Nephron progenitor cell (in vitro differentiated cells): ENCODE measurements at regions not wholly inside any gene's neighbourhood (a gene's known extent, or its start where the extent isn't known, plus 50 kb on each side); places are given as distances from the start of the nearest gene placed in this dataset.

Experiments used
- DNase-seq: peaks from one replicate; pipeline ENCODE4 v3.0.0; 2021
- H3K27ac Mint-ChIP-seq: 2 replicates; pipeline ENCODE4 v1.8.0; 2021; ENCODE audit warnings: mild to moderate bottlenecking, moderate library complexity, mixed read lengths
- H3K27me3 Mint-ChIP-seq: 2 replicates; pipeline ENCODE4 v1.8.0; 2021; ENCODE audit warnings: mild to moderate bottlenecking, low read depth, mixed read lengths; ENCODE audit not compliant: poor library complexity
- H3K36me3 Mint-ChIP-seq: 2 replicates; pipeline ENCODE4 v1.8.0; 2021; ENCODE audit warnings: low read depth, mixed read lengths
- H3K4me1 Mint-ChIP-seq: 2 replicates; pipeline ENCODE4 v1.8.0; 2021; ENCODE audit warnings: mixed read lengths
- H3K4me3 Mint-ChIP-seq: 2 replicates; pipeline ENCODE4 v1.8.0; 2021; ENCODE audit warnings: mild to moderate bottlenecking, moderate library complexity, mixed read lengths
- H3K9me3 Mint-ChIP-seq: 2 replicates; pipeline ENCODE4 v1.8.0; 2021; ENCODE audit warnings: mild to moderate bottlenecking, moderate library complexity, mixed read lengths
- TF ChIP-seq, protein P1 (sequence below): fragments of 200-600 bp; sonication (generic); IDR thresholded peaks from 2 replicates; pipeline ENCODE4 v1.5.0; 2021; ENCODE audit warnings: antibody characterized with exemption

- Mint-ChIP-seq H3K9me3 (no peaks in the 10 kb centered on the region), H3K36me3 (no peaks in the 10 kb centered on the region), H3K4me3 (no peak overlapping the region), H3K27ac (no peak overlapping the region), H3K4me1 (peaks cover 38% of the 10 kb centered on the region), H3K27me3 (peaks cover 56% of the 10 kb centered on the region)
- DNase-seq: no peak
- TF ChIP-seq, protein P1, sequence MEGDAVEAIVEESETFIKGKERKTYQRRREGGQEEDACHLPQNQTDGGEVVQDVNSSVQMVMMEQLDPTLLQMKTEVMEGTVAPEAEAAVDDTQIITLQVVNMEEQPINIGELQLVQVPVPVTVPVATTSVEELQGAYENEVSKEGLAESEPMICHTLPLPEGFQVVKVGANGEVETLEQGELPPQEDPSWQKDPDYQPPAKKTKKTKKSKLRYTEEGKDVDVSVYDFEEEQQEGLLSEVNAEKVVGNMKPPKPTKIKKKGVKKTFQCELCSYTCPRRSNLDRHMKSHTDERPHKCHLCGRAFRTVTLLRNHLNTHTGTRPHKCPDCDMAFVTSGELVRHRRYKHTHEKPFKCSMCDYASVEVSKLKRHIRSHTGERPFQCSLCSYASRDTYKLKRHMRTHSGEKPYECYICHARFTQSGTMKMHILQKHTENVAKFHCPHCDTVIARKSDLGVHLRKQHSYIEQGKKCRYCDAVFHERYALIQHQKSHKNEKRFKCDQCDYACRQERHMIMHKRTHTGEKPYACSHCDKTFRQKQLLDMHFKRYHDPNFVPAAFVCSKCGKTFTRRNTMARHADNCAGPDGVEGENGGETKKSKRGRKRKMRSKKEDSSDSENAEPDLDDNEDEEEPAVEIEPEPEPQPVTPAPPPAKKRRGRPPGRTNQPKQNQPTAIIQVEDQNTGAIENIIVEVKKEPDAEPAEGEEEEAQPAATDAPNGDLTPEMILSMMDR: no peak
These were observed 192.5 kb upstream of the LINGO1 start for GRCh38 chr15:77825252-77825542.

- no peaks in the 10 kb centered on the region for H3K36me3 Mint-ChIP-seq
- H3K9me3 Mint-ChIP-seq: no peaks in the 10 kb centered on the region
- no peak for DNase-seq
- H3K27me3 Mint-ChIP-seq: peaks cover 60% of the 10 kb centered on the region
- TF ChIP-seq, protein P1: no peak
- H3K4me3 Mint-ChIP-seq: no peak overlapping the region
- H3K27ac Mint-ChIP-seq: no peak overlapping the region
- H3K4me1 Mint-ChIP-seq: peaks cover 32% of the 10 kb centered on the region
These were observed 191.9 kb upstream of the LINGO1 start for GRCh38 chr15:77824361-77825251.

GRCh38 chr15:77823736-77824135 is 191.0 kb upstream of the LINGO1 start:
- H3K27me3 Mint-ChIP-seq: peaks cover 64% of the 10 kb centered on the region

GRCh38 chr15:77822631-77823230 is 190.0 kb upstream of the LINGO1 start:
- Mint-ChIP-seq H3K4me1 (peaks cover 35% of the 10 kb centered on the region), H3K27me3 (peaks cover 70% of the 10 kb centered on the region), H3K36me3 (no peaks in the 10 kb centered on the region), H3K9me3 (no peaks in the 10 kb centered on the region), H3K4me3 (no peak overlapping the region), H3K27ac (no peak overlapping the region)
- DNase-seq: no peak
- TF ChIP-seq, protein P1: no peak

More at GRCh38 chr15:77823736-77824135, 191.0 kb upstream of the LINGO1 start:
- no peaks in the 10 kb centered on the region for H3K9me3 Mint-ChIP-seq
- H3K4me3 Mint-ChIP-seq: no peak overlapping the region
- no peaks in the 10 kb centered on the region for H3K36me3 Mint-ChIP-seq
- no peak for DNase-seq
- no peak overlapping the region for H3K27ac Mint-ChIP-seq
- H3K4me1 Mint-ChIP-seq: peaks cover 30% of the 10 kb centered on the region
- TF ChIP-seq, protein P1: no peak

DNA sequence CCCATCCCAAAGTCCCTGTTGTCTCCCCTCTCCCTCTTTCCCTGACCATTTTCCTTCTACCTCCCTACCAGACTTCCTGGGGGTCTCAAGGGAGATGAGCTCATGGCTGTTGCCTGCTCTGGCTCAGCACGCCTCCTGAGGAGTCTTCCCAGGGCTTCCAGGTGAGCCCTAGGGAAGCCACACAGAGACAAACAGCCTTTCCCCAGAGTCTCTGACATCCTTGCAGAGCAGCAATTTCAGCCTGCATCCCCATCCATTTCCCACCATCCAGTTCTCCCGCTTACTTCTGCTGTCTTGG is 189.2 kb upstream of the LINGO1 start:
- no peak for DNase-seq
- H3K27ac Mint-ChIP-seq: no peak overlapping the region
- H3K4me3 Mint-ChIP-seq: no peak overlapping the region
- H3K9me3 Mint-ChIP-seq: no peaks in the 10 kb centered on the region
- TF ChIP-seq, protein P1: no peak
- H3K27me3 Mint-ChIP-seq: peaks cover 71% of the 10 kb centered on the region
- no peaks in the 10 kb centered on the region for H3K36me3 Mint-ChIP-seq
- H3K4me1 Mint-ChIP-seq: peaks cover 43% of the 10 kb centered on the region
